ENCODE measurements at regions not wholly inside any gene's neighbourhood (a gene's known extent, or its start where the extent isn't known, plus 50 kb on each side); places are given as distances from the start of the nearest gene placed in this dataset.

DNA sequence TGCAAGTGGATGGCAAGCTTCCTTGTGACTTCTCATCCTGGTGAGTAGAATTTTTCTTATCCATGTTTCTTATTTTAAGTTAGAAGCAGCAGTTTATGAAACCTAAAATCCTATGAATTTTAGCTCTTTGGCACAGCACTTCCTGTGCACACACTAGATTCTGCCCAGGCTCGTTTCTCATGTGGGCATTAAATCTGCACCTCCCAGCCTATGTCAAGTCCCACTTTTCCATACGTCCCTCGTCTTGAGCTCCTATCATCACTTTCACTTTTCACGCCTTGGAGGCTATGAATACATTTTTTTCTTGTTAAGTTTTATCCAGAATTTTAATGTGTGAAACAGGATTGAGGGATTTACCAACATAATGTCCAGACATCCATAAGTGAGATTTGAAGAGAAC lies 142.1 kb downstream of the MRPS6 start (continued):
- no peak for TF ChIP-seq ZNF521 (tag by site-specific recombination; IDR thresholded peaks at IDR 0.05)

DNA sequence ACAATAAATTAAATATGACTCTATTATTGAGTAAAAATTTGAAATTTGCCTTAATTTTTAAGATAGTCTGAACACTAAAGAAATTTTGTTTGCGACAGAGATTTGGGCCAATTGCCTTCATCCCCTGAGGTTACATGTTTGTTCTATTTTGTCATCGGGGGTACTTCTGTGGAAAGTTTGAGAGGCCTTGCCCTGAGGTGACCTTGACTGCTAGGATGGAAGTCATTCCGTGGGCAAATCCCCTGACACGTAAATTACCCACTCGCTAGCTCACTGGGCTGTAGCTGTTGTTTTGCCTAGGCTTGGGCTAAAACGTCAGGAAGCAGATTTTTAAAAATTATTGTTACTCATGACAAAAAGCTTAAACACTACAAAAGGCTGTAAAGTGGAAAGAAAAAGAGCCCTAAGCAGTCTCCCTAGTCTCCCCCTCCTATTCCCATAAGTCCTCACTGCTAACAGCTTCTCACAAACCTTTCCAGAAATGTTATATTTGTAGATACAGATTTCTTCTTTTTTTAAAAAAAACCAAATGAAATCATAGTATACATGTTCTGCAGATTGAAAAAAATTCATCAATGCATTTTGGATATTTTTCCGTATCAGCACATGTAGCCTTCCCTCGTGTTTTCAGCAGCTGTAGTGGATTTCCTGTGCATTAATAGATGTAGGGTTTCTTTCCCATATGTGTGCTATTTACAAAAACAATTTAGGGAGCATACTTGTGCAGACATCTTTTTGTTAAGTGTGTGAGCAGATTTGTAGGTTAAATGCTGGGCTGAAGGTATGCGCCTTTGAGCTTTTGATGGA lies 142.7 kb downstream of the MRPS6 start:
- Histone ChIP-seq H3K27ac (ENCODE audit: extremely low read depth, low read depth, low read length) (no peak overlapping the region), H3K4me1 (ENCODE audit: control insufficient read depth, insufficient read depth, low read length) (no peaks in the 10 kb centered on the region), H3K36me3 (ENCODE audit: control insufficient read depth in 2 of 2, insufficient read depth in 1 of 2, low read length in 2 of 2) (no peaks in the 10 kb centered on the region), H3K4me3 (ENCODE audit: low read depth, low read length) (no peak overlapping the region), H3K9me3 (ENCODE audit: control insufficient read depth, insufficient read depth, low read depth, low read length) (no peaks in the 10 kb centered on the region)
- CTCF ChIA-PET = interaction anchor here (0.6 to 1.2 kb wide), 4 partner anchors 14 to 293 kb away, joined by 3 to 5 read pairs (median 3); no protein-coding TSS in a partner anchor
- no peak for TF ChIP-seq ZNF214 (tag by site-specific recombination; IDR thresholded peaks at IDR 0.05; ENCODE audit: borderline replicate concordance)
- TF ChIP-seq ZNF677 (tag by site-specific recombination; IDR thresholded peaks at IDR 0.05) = no peak
- no peak for TF ChIP-seq HOXC10 (CRISPR knock-in tag; IDR thresholded peaks at IDR 0.05)
- TF ChIP-seq ZNF19 (tag by site-specific recombination; IDR thresholded peaks at IDR 0.05; ENCODE audit: low read depth) = no peak
- TF ChIP-seq KLF10 (tag by site-specific recombination; IDR thresholded peaks at IDR 0.05) = no peak
- TF ChIP-seq, protein P1, sequence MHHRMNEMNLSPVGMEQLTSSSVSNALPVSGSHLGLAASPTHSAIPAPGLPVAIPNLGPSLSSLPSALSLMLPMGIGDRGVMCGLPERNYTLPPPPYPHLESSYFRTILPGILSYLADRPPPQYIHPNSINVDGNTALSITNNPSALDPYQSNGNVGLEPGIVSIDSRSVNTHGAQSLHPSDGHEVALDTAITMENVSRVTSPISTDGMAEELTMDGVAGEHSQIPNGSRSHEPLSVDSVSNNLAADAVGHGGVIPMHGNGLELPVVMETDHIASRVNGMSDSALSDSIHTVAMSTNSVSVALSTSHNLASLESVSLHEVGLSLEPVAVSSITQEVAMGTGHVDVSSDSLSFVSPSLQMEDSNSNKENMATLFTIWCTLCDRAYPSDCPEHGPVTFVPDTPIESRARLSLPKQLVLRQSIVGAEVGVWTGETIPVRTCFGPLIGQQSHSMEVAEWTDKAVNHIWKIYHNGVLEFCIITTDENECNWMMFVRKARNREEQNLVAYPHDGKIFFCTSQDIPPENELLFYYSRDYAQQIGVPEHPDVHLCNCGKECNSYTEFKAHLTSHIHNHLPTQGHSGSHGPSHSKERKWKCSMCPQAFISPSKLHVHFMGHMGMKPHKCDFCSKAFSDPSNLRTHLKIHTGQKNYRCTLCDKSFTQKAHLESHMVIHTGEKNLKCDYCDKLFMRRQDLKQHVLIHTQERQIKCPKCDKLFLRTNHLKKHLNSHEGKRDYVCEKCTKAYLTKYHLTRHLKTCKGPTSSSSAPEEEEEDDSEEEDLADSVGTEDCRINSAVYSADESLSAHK (tag by site-specific recombination; IDR thresholded peaks at IDR 0.05) = no peak
- TF ChIP-seq MZF1 (tag by site-specific recombination; IDR thresholded peaks at IDR 0.05; ENCODE audit: borderline replicate concordance) = no peak
- TF ChIP-seq ZNF501 (tag by site-specific recombination; IDR thresholded peaks at IDR 0.05) = no peak
- POLR2A ChIA-PET = no interaction called here

DNA sequence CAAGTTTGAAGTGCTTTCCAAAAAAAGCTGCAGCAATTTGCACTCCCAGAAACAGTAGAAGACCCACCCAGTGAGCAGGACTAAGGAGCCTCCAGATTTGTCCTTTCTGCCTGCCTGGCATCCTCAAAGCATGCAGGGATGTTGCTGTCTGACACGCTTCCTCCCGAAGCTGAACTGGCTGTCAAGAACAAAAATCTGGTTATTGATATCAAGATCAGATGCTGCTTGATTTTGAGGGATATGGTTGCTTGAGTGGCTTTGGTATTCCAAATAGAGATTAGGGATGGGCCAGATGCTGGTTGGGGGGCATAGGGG lies 143.3 kb downstream of the MRPS6 start:
- no peak overlapping the region for H3K4me3 ChIP-seq (ENCODE audit: low read depth, low read length)
- H3K4me1 ChIP-seq (ENCODE audit: control insufficient read depth, insufficient read depth, low read length) = no peaks in the 10 kb centered on the region
- no peak overlapping the region for H3K27ac ChIP-seq (ENCODE audit: extremely low read depth, low read depth, low read length)
- ChIA-PET POLR2A (no interaction called here), CTCF (interaction anchor here (0.6 to 1.2 kb wide), 5 partner anchors 15 to 611 kb away, joined by 3 to 5 read pairs (median 3); no protein-coding TSS in a partner anchor)
- no peaks in the 10 kb centered on the region for H3K36me3 ChIP-seq (ENCODE audit: control insufficient read depth in 2 of 2, insufficient read depth in 1 of 2, low read length in 2 of 2)
- H3K9me3 ChIP-seq (ENCODE audit: control insufficient read depth, insufficient read depth, low read depth, low read length) = no peaks in the 10 kb centered on the region
- TF ChIP-seq ZFHX2 (tag by site-specific recombination; conservative IDR thresholded peaks at IDR 0.05) = no peak
- TF ChIP-seq ZNF610 (tag by site-specific recombination; IDR thresholded peaks at IDR 0.05; ENCODE audit: borderline replicate concordance) = no peak
- TF ChIP-seq, protein P2, sequence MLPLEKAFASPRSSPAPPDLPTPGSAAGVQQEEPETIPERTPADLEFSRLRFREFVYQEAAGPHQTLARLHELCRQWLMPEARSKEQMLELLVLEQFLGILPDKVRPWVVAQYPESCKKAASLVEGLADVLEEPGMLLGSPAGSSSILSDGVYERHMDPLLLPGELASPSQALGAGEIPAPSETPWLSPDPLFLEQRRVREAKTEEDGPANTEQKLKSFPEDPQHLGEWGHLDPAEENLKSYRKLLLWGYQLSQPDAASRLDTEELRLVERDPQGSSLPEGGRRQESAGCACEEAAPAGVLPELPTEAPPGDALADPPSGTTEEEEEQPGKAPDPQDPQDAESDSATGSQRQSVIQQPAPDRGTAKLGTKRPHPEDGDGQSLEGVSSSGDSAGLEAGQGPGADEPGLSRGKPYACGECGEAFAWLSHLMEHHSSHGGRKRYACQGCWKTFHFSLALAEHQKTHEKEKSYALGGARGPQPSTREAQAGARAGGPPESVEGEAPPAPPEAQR (tag by site-specific recombination; IDR thresholded peaks at IDR 0.05) = no peak
- no peak for TF ChIP-seq ZNF146 (tag by site-specific recombination; IDR thresholded peaks at IDR 0.05)
- no peak for TF ChIP-seq ZNF544 (tag by site-specific recombination; IDR thresholded peaks at IDR 0.05)
- TF ChIP-seq, protein P3, sequence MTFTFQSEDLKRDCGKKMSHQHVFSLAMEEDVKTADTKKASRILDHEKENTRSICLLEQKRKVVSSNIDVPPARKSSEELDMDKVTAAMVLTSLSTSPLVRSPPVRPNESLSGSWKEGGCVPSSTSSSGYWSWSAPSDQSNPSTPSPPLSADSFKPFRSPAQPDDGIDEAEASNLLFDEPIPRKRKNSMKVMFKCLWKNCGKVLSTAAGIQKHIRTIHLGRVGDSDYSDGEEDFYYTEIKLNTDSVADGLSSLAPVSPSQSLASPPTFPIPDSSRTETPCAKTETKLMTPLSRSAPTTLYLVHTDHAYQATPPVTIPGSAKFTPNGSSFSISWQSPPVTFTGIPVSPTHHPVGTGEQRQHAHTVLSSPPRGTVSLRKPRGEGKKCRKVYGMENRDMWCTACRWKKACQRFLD (tag by site-specific recombination; IDR thresholded peaks at IDR 0.05) = no peak
- no peak for TF ChIP-seq ZNF623 (tag by site-specific recombination; IDR thresholded peaks at IDR 0.05)
- TF ChIP-seq ZBTB8A (tag by site-specific recombination; IDR thresholded peaks at IDR 0.05) = no peak
- TF ChIP-seq ZNF266 (tag by site-specific recombination; IDR thresholded peaks at IDR 0.05; ENCODE audit: low read depth) = no peak
- TF ChIP-seq ZNF248 (tag by site-specific recombination; IDR thresholded peaks at IDR 0.05) = no peak
